HCT116 (cell line): ENCODE measurements at regions not wholly inside any gene's neighbourhood (a gene's known extent, or its start where the extent isn't known, plus 50 kb on each side); places are given as distances from the start of the nearest gene placed in this dataset.

Experiments
- ATAC-seq: fragments of 200-7000 bp; cut with Tn5 transposase; 2 replicates; pipeline ENCODE4 v1.9.1; 2020; ENCODE audit warnings: mild to moderate bottlenecking, moderate library complexity
- BruUV-seq: library from RNA; stranded (reverse); fragments of 400-500 nt; replicated peaks from 2 replicates; lab custom pipeline; 2021; lab: Mats Ljungman, UMichigan
- CTCF ChIA-PET: fragments of 300-600 bp; sonication (Branson Sonifier 250); formaldehyde crosslinking; loops from one replicate; lab custom pipeline; 2021; ENCODE audit warnings: antibody characterized with exemption; lab: Charles Lee
- POLR2A ChIA-PET: fragments of 300-600, 350-600 bp; sonication (Branson Sonifier 250); formaldehyde crosslinking; loops from one replicate; lab custom pipeline; 2021; ENCODE audit warnings: antibody characterized with exemption; lab: Charles Lee
- RAD21 ChIA-PET, 2 experiments: fragments of 300-600 bp; sonication (Branson Sonifier 250); formaldehyde crosslinking; loops; one replicate each; lab custom pipeline; 2023; ENCODE audit warnings: low total read pairs in 2 of 2; ENCODE audit not compliant: uncharacterized antibody in 2 of 2, unreplicated experiment in 2 of 2, low non-redundant PET in 1 of 2; lab: Charles Lee
- DNase-seq: peaks from one replicate; pipeline ENCODE4 v3.0.0-alpha.2; 2010; ENCODE audit warnings: low read depth, low spot score
- H2AFZ ChIP-seq: fragments of 200-600 bp; shearing (Covaris generic), sonication (generic); 2 replicates; pipeline ENCODE4 v1.6.1; 2017; ENCODE audit warnings: low read depth, mixed run types, mixed read lengths, antibody characterized with exemption, low read length; ENCODE audit not compliant: poor library complexity, severe bottlenecking
- H3K27ac ChIP-seq: 2 replicates; pipeline ENCODE4 v1.5.1; 2012; ENCODE audit warnings: low read depth, low read length
- H3K27me3 ChIP-seq: fragments of 200-600 bp; sonication (generic); 2 replicates; pipeline ENCODE4 v1.6.1; 2016; ENCODE audit warnings: mixed run types, low read length, mixed read lengths; ENCODE audit not compliant: insufficient read depth
- H3K36me3 ChIP-seq, 2 experiments: fragments of 200-500 bp in 1 of 2; fragments of 200-600 bp in 1 of 2; sonication (Bioruptor generic) in 1 of 2; sonication (generic) in 1 of 2; 2 replicates each; pipeline versions ENCODE4 v1.5.1 to v1.6.1; 2014 to 2016; ENCODE audit warnings: low read length in 2 of 2, inconsistent platforms in 1 of 2, mixed read lengths in 1 of 2, mixed run types in 1 of 2; ENCODE audit not compliant: insufficient read depth in 2 of 2, control insufficient read depth in 1 of 2
- H3K4me1 ChIP-seq, 2 experiments: fragments of 200-600 bp in 1 of 2; sonication (generic) in 1 of 2; 2 replicates each; pipeline versions ENCODE4 v1.5.1 to v1.6.1; 2012 to 2017; ENCODE audit warnings: low read length in 2 of 2, inconsistent platforms in 1 of 2, mild to moderate bottlenecking in 1 of 2, mixed read lengths in 1 of 2, mixed run types in 1 of 2, moderate library complexity in 1 of 2; ENCODE audit not compliant: insufficient read depth in 2 of 2, control insufficient read depth in 1 of 2
- H3K4me2 ChIP-seq: fragments of 200-600 bp; sonication (generic); 2 replicates; pipeline ENCODE4 v1.6.1; 2017; ENCODE audit warnings: mixed run types, low read length, mixed read lengths
- H3K4me3 ChIP-seq, 2 experiments: fragments of 200-600 bp in 1 of 2; sonication (generic) in 1 of 2; replicated peaks in 1 of 2; 2 replicates each; pipeline ENCODE4 v1.5.1; 2011 to 2016; ENCODE audit warnings: low read length in 2 of 2, control low read depth in 1 of 2, low read depth in 1 of 2, mild to moderate bottlenecking in 1 of 2, mixed read lengths in 1 of 2, mixed run types in 1 of 2
- H3K79me2 ChIP-seq: fragments of 200-600 bp; sonication (generic); 2 replicates; pipeline ENCODE4 v1.6.1; 2017; ENCODE audit warnings: mild to moderate bottlenecking, mixed run types, low read length, moderate library complexity, mixed read lengths; ENCODE audit not compliant: insufficient read depth
- H3K9ac ChIP-seq: fragments of 200-600 bp; sonication (generic); 2 replicates; pipeline ENCODE4 v1.6.1; 2016; ENCODE audit warnings: low read length, mixed read lengths
- H3K9me2 ChIP-seq: fragments of 200-600 bp; sonication (generic), shearing (Covaris generic); 2 replicates; pipeline ENCODE4 v1.6.1; 2017; ENCODE audit warnings: mixed run types, mild to moderate bottlenecking, moderate library complexity; ENCODE audit not compliant: insufficient read depth
- H3K9me3 ChIP-seq, 2 experiments: fragments of 200-500 bp in 1 of 2; fragments of 200-600 bp in 1 of 2; sonication (Bioruptor generic) in 1 of 2; sonication (generic) in 1 of 2; 2 replicates each; pipeline ENCODE4 v1.6.1; 2014 to 2017; ENCODE audit warnings: low read length in 2 of 2, mixed read lengths in 2 of 2, inconsistent platforms in 1 of 2, low read depth in 1 of 2, mild to moderate bottlenecking in 1 of 2, mixed run types in 1 of 2, moderate library complexity in 1 of 2; ENCODE audit not compliant: control insufficient read depth in 1 of 2, insufficient read depth in 1 of 2
- H4K20me1 ChIP-seq: fragments of 200-600 bp; sonication (generic), shearing (Covaris generic); 2 replicates; pipeline ENCODE4 v1.6.1; 2017; ENCODE audit warnings: mixed run types, mild to moderate bottlenecking, moderate library complexity; ENCODE audit not compliant: insufficient read depth
- CBX3 ChIP-seq: IDR thresholded peaks from 2 replicates; pipeline ENCODE4 v1.6.1; 2012; ENCODE audit warnings: low read depth
- EZH2 ChIP-seq: fragments of 200-600 bp; sonication (generic); IDR thresholded peaks from 2 replicates; pipeline ENCODE4 v1.6.1; 2017; ENCODE audit warnings: antibody characterized with exemption, mixed run types
- EZH2phosphoT487 ChIP-seq: fragments of 200-600 bp; IDR thresholded peaks from 2 replicates; pipeline ENCODE4 v1.6.1; 2018; ENCODE audit warnings: antibody characterized with exemption, borderline replicate concordance
- FOSL1 ChIP-seq: IDR thresholded peaks from 2 replicates; pipeline ENCODE4 v1.6.1; 2012; ENCODE audit warnings: low read depth
- JUND ChIP-seq: IDR thresholded peaks from 2 replicates; pipeline ENCODE4 v1.6.1; 2012
- RAD21 ChIP-seq: IDR thresholded peaks from 2 replicates; pipeline ENCODE4 v1.6.1; 2012; ENCODE audit warnings: low read depth, mild to moderate bottlenecking
- SIN3A ChIP-seq: IDR thresholded peaks from 2 replicates; pipeline ENCODE4 v1.6.1; 2012; ENCODE audit warnings: low read depth
- SP1 ChIP-seq: IDR thresholded peaks from 2 replicates; pipeline ENCODE4 v1.6.1; 2012; ENCODE audit warnings: low read depth
- intact Hi-C: fragments of 100-400 bp; cut with micrococcal nuclease; formaldehyde crosslinking; loops from 2 replicates; pipeline ENCODE4 v1.10.0; 2022
- TF ChIP-seq, protein P1 (sequence below): IDR thresholded peaks from 2 replicates; pipeline ENCODE4 v1.6.1; 2011; ENCODE audit warnings: mild to moderate bottlenecking, low read length, moderate library complexity; ENCODE audit not compliant: insufficient replicate concordance; ENCODE audit errors: extremely low read depth

DNA sequence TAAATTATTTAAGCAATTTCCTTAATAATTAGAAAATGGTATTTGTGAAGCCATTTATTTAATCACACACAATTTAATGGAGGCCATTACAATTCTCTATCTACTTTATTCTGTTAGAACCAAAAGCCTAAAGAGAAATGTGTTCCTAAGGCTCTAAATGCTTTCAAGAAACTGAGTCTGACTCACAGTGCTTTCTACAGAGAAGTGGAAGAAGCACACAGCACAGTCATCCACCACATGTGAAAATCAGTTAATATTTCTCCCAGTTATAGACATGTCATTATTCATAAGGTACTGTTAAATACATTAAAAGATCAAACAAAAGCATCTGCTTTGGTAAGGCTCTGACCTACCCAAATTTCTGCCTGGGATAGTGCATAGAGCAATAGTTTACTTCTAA, 214.4 kb downstream of the ALDH8A1 start:
- Histone ChIP-seq H3K36me3 (no peaks in the 10 kb centered on the region), H3K79me2 (no peaks in the 10 kb centered on the region), H2AFZ (no peak overlapping the region), H3K9me2 (no peaks in the 10 kb centered on the region), H3K9ac (no peak overlapping the region), H3K4me2 (no peak overlapping the region), H3K27me3 (no peaks in the 10 kb centered on the region), H4K20me1 (no peaks in the 10 kb centered on the region), H3K4me3 (no peak overlapping the region), H3K4me1 (peaks cover 0 to 2% of the 10 kb centered on the region in 2 experiments; a peak in 1 of 4 replicates), H3K9me3 (no peaks in the 10 kb centered on the region), H3K27ac (no peak overlapping the region)
- ChIA-PET POLR2A (no interaction called here), CTCF (no interaction called here), RAD21 (no interaction called here)
- intact Hi-C loops: no loop called here
- TF ChIP-seq JUND: no peak
- no TSS peak for BruUV-seq
- DNase-seq: no peak
- ATAC-seq: no peak

DNA sequence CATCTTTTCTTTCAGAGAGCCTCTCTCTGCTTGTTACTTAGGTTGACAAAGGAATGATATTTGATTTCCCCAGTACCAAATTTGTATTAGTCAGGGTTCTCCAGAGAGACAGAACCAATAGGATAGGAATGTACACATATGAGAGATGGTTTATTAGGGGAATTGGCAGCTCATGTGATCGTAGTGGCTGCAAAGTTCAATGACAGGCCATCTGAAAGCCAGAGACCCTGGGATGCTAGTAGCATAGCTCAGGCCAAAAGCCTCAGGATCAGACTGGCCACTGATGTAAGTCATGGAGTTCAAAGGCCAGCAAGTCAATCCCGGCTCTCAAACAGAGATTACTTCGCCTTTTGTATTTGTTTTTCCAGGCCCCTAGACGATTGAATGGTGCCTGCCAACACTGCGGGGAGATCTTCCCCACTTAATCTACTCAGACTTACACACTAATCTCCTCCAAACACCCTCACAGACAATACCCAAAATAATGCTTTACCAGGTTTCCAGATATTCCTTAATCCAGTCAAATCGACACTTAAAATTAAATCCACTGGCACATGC, 215.5 kb downstream of the ALDH8A1 start:
- Histone ChIP-seq H3K9ac (no peak overlapping the region), H3K9me3 (no peaks in the 10 kb centered on the region), H3K4me3 (no peak overlapping the region), H3K27me3 (no peaks in the 10 kb centered on the region), H3K79me2 (no peaks in the 10 kb centered on the region), H3K4me2 (no peak overlapping the region), H3K27ac (no peak overlapping the region), H2AFZ (no peak overlapping the region), H3K36me3 (no peaks in the 10 kb centered on the region), H3K4me1 (no peaks in the 10 kb centered on the region), H4K20me1 (no peaks in the 10 kb centered on the region), H3K9me2 (no peaks in the 10 kb centered on the region)
- ChIA-PET CTCF (no interaction called here), RAD21 (no interaction called here), POLR2A (no interaction called here)
- ATAC-seq (no peak), DNase-seq (no peak)
- no TSS peak for BruUV-seq
- intact Hi-C loops: no loop called here
- TF ChIP-seq SP1 (no peak), CBX3 (no peak), EZH2phosphoT487 (no peak), FOSL1 (no peak), RAD21 (no peak), SIN3A (no peak), EZH2 (no peak)
- TF ChIP-seq, protein P1, sequence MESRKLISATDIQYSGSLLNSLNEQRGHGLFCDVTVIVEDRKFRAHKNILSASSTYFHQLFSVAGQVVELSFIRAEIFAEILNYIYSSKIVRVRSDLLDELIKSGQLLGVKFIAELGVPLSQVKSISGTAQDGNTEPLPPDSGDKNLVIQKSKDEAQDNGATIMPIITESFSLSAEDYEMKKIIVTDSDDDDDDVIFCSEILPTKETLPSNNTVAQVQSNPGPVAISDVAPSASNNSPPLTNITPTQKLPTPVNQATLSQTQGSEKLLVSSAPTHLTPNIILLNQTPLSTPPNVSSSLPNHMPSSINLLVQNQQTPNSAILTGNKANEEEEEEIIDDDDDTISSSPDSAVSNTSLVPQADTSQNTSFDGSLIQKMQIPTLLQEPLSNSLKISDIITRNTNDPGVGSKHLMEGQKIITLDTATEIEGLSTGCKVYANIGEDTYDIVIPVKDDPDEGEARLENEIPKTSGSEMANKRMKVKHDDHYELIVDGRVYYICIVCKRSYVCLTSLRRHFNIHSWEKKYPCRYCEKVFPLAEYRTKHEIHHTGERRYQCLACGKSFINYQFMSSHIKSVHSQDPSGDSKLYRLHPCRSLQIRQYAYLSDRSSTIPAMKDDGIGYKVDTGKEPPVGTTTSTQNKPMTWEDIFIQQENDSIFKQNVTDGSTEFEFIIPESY: no peak
- TF ChIP-seq, all 23 proteins: peak for 0
